Psoas muscle (tissue), 7 donors: ENCODE measurements at regions not wholly inside any gene's neighbourhood (a gene's known extent, or its start where the extent isn't known, plus 50 kb on each side); places are given as distances from the start of the nearest gene placed in this dataset.
"Not testable (repeated sequence)": the region's sequence is repeated elsewhere in the genome, so short reads cannot be mapped to it uniquely, and the experiment has no call there.

Experiments
- ATAC-seq, 4 donors: fragments of 200-7000 bp; cut with Tn5 transposase; one replicate each; pipeline ENCODE4 v1.9.1; 2020; ENCODE audit warnings: moderate library complexity in 3 of 4, mild to moderate bottlenecking in 2 of 4
- DNase-seq, 2 donors: peaks; one replicate each; pipeline ENCODE4 v3.0.0-alpha.2; 2020
- H3K27ac ChIP-seq: fragments of 200-600 bp; one replicate; pipeline ENCODE4 v1.8.0; 2022
- H3K27me3 ChIP-seq, 3 donors: fragments of 200-600 bp in 1 of 3; one replicate each; pipeline versions ENCODE4 v1.6.1 to v1.8.0; 2013 to 2022; ENCODE audit warnings: low read length in 2 of 3, mild to moderate bottlenecking in 2 of 3, moderate library complexity in 1 of 3; ENCODE audit not compliant: insufficient read depth in 3 of 3
- H3K36me3 ChIP-seq, 2 donors: fragments of 200-600 bp in 1 of 2; one replicate each; pipeline versions ENCODE4 v1.6.1 to v1.8.0; 2013 to 2022; ENCODE audit warnings: low read depth in 1 of 2, mild to moderate bottlenecking in 1 of 2, moderate library complexity in 1 of 2; ENCODE audit not compliant: insufficient read depth in 1 of 2
- H3K4me1 ChIP-seq: fragments of 200-600 bp; one replicate; pipeline ENCODE4 v1.8.0; 2022
- H3K4me3 ChIP-seq: fragments of 200-600 bp; one replicate; pipeline ENCODE4 v1.8.0; 2022; ENCODE audit warnings: mild to moderate bottlenecking
- H3K9me3 ChIP-seq: fragments of 200-600 bp; one replicate; pipeline ENCODE4 v1.8.0; 2022
- CTCF ChIP-seq: fragments of 200-600 bp; IDR thresholded peaks from one replicate; pipeline ENCODE4 v1.8.0; 2022; ENCODE audit warnings: antibody characterized with exemption
- WGBS, 3 donors: extraction: QIAGEN DNeasy Blood & Tissue Kit; methylation state at CpG; one replicate each; pipeline versions ENCODE4 v1.1.6 to v1.1.7; 2013; 5-methylcytosine and 5-hydroxymethylcytosine counted together
- intact Hi-C, 2 donors: fragments of 100-400 bp; cut with DNase I; formaldehyde crosslinking; loops; one replicate each; pipeline versions ENCODE4 v1.11.0 to v1.14.2; 2022
- donor health status: healthy with polysubstance abuse.
- donor health status: DM: no; HTN: no; CAD: no; lungs with moderate emphysema.
- donor health status: Bipolar disorder and iron deficiency.
- donor health status: healthy.
- donor health status: DM: yes; HTN: yes; CAD: no.
- donor health status: DM: no; HTN: no; CAD: no.
- donor health status: DM: yes; HTN: yes; CAD: no.

DNA sequence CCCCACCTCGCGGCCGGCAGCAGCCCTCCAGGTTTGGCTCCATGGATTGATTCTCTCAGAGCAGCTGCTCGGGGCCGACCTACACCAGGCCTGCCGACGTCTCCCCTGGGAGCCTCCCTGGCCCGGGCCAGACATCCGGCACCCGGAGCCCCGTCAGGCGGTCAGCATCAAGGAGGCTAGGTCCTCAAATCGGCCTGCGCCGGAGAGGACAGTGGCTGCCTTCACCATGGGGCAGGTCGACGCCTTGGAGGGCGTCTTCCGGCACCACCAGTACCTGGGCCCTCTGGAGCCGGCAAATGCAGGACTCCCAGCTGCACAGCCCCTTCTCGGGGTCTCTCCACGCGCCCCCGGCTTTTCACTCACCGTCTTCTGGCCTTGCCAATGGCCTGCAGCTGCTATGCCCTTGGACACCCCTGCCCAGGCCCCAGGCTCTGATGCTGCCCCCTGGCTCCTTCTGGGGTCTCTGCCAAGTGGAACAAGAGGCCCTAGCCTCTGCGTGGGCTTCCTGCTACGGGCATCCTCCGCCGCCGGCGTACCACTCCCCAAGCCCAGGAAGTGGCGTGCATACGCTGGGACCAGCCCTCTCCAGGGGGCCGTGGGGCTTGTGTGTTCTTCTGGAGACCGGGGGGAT is 341.8 kb downstream of the MAGEB5 start:
- DNase-seq (peak; percentile 7 to 44), ATAC-seq (no peak)
- 86 to 97% (median 95%) methylated on average over 20 to 35 of the region's 35 CpGs for WGBS, 3 donors

GRCh38 chrX:26525768-26526167 is 309.8 kb downstream of the MAGEB5 start:
- WGBS, 3 donors = 40 to 49% (median 41%) methylated on average over 8 of the region's 8 CpGs
- H3K9me3 ChIP-seq, H3K4me3 ChIP-seq, ATAC-seq, H3K4me1 ChIP-seq, DNase-seq, H3K27ac ChIP-seq, H3K27me3 ChIP-seq, H3K36me3 ChIP-seq, intact Hi-C loops: not testable (repeated sequence)

More for the DNA sequence above, 341.8 kb downstream of the MAGEB5 start:
- Histone ChIP-seq H3K36me3 (no peaks in the 10 kb centered on the region), H3K27me3 (no peaks in the 10 kb centered on the region), H3K27ac (no peak overlapping the region), H3K9me3 (no peaks in the 10 kb centered on the region), H3K4me3 (no peak overlapping the region), H3K4me1 (no peaks in the 10 kb centered on the region)
- TF ChIP-seq CTCF = no peak
- intact Hi-C loops = no loop called here

GRCh38 chrX:26522501-26522900 is 306.5 kb downstream of the MAGEB5 start:
- TF ChIP-seq CTCF = no peak
- WGBS, 3 donors = 36 to 48% (median 48%) methylated on average over 2 of the region's 2 CpGs
- no peaks in the 10 kb centered on the region for H3K4me1 ChIP-seq

DNA sequence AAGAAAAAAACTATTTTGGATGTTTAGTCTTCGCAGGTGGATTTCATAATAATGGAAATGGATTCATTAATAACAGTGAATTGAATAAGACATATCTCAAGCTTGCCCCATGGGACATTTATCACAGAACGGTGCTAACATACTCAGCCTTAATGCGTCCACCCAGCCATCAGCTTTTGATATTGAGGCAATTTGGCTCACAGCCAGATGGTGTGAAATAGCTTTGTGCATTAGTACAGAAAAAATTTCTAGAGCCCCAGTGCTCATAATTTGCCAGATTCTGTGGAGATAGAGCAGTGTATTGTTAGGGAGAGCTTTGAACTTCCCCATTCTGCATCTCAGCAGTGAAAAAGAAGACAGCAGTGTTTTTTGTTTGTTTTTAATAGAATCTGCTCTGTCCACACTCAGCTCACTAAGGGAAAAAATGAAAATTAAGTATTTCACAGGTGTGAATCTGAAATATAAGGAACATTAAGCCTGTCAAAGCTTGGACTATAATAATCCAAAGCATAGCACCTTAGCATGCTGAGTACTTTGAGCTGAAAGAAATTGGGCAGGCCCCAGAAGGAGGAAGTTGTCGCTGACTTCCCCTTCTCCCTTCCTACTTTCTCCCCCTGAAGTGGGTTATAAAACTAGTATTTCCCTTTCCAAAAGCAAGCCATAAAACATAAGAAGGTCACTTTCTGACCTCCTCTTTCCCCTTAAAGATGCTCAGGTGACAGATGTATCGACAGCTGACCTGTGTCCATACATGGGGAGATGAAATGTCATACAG is 295.8 kb downstream of the MAGEB5 start:
- H3K4me1 ChIP-seq = no peaks in the 10 kb centered on the region
- H3K36me3 ChIP-seq = no peaks in the 10 kb centered on the region
- intact Hi-C loops = no loop called here
- WGBS, 3 donors = 49 to 55% (median 51%) methylated on average over 5 of the region's 5 CpGs
- DNase-seq (no peak), ATAC-seq (no peak)
- H3K27ac ChIP-seq = no peak overlapping the region
- no peak for TF ChIP-seq CTCF
- H3K4me3 ChIP-seq = no peak overlapping the region
- H3K27me3 ChIP-seq = no peaks in the 10 kb centered on the region
- H3K9me3 ChIP-seq = no peaks in the 10 kb centered on the region

More at GRCh38 chrX:26522501-26522900, 306.5 kb downstream of the MAGEB5 start:
- Histone ChIP-seq H3K4me3 (no peak overlapping the region), H3K27ac (no peak overlapping the region), H3K36me3 (no peaks in the 10 kb centered on the region), H3K9me3 (no peaks in the 10 kb centered on the region), H3K27me3 (no peaks in the 10 kb centered on the region)
- DNase-seq (no peak), ATAC-seq (no peak)
- intact Hi-C loops = no loop called here

GRCh38 chrX:26470941-26471340 is 255.0 kb downstream of the MAGEB5 start:
- no peak overlapping the region for H3K4me3 ChIP-seq
- no peaks in the 10 kb centered on the region for H3K36me3 ChIP-seq
- no peak for TF ChIP-seq CTCF
- ATAC-seq (no peak), DNase-seq (no peak)
- intact Hi-C loops = no loop called here
- peaks cover under 1% of the 10 kb centered on the region for H3K9me3 ChIP-seq
- no peak overlapping the region for H3K27ac ChIP-seq
- H3K4me1 ChIP-seq = no peaks in the 10 kb centered on the region
- WGBS, 3 donors = 30 to 36% (median 35%) methylated on average over 5 of the region's 5 CpGs
- H3K27me3 ChIP-seq = no peaks in the 10 kb centered on the region
